ENCODE measurements at regions not wholly inside any gene's neighbourhood (a gene's known extent, or its start where the extent isn't known, plus 50 kb on each side); places are given as distances from the start of the nearest gene placed in this dataset.

GRCh38 chr13:48773531-48774275, 120.0 kb downstream of the CYSLTR2 start:
- H3K4me3 ChIP-seq (replicated peaks; ENCODE audit: insufficient read depth, low read length), result no peak overlapping the region
- TF ChIP-seq GABPA (IDR thresholded peaks at IDR 0.05; ENCODE audit: low read depth) (no peak), REST (IDR thresholded peaks at IDR 0.05; ENCODE audit: insufficient replicate concordance, low read depth) (no peak), SPI1 (IDR thresholded peaks at IDR 0.05; ENCODE audit: borderline replicate concordance, low read depth) (no peak), CTCF (IDR thresholded peaks at IDR 0.05; ENCODE audit: insufficient read depth, low read length) (no peak), POLR2AphosphoS5 (IDR thresholded peaks at IDR 0.05; ENCODE audit: low read depth) (no peak)
- H3K27me3 ChIP-seq (ENCODE audit: insufficient read depth, poor library complexity, severe bottlenecking), result no peaks in the 10 kb centered on the region
- H3K27ac ChIP-seq (replicated peaks), result no peak overlapping the region
- no peak for DNase-seq (ENCODE audit: low read depth in 1 of 2, low spot score in 1 of 2)

GRCh38 chr13:48775285-48775684, 121.6 kb downstream of the CYSLTR2 start:
- TF ChIP-seq REST (IDR thresholded peaks at IDR 0.05; ENCODE audit: insufficient replicate concordance, low read depth) (no peak), POLR2AphosphoS5 (IDR thresholded peaks at IDR 0.05; ENCODE audit: low read depth) (no peak), GABPA (IDR thresholded peaks at IDR 0.05; ENCODE audit: low read depth) (no peak), SPI1 (IDR thresholded peaks at IDR 0.05; ENCODE audit: borderline replicate concordance, low read depth) (no peak), CTCF (IDR thresholded peaks at IDR 0.05; ENCODE audit: insufficient read depth, low read length) (no peak)
- Histone ChIP-seq H3K27me3 (ENCODE audit: insufficient read depth, poor library complexity, severe bottlenecking) (no peaks in the 10 kb centered on the region), H3K4me3 (replicated peaks; ENCODE audit: insufficient read depth, low read length) (no peak overlapping the region), H3K27ac (replicated peaks) (no peak overlapping the region)
- DNase-seq (ENCODE audit: low read depth in 1 of 2, low spot score in 1 of 2), result no peak

GRCh38 chr13:48775804-48776203, 122.1 kb downstream of the CYSLTR2 start:
- H3K27ac ChIP-seq (replicated peaks), result no peak overlapping the region
- no peak for DNase-seq (ENCODE audit: low read depth in 1 of 2, low spot score in 1 of 2)
- TF ChIP-seq POLR2AphosphoS5 (IDR thresholded peaks at IDR 0.05; ENCODE audit: low read depth) (no peak), GABPA (IDR thresholded peaks at IDR 0.05; ENCODE audit: low read depth) (no peak), CTCF (IDR thresholded peaks at IDR 0.05; ENCODE audit: insufficient read depth, low read length) (no peak), SPI1 (IDR thresholded peaks at IDR 0.05; ENCODE audit: borderline replicate concordance, low read depth) (no peak), REST (IDR thresholded peaks at IDR 0.05; ENCODE audit: insufficient replicate concordance, low read depth) (no peak)

More at GRCh38 chr13:48775804-48776203, 122.1 kb downstream of the CYSLTR2 start:
- no peaks in the 10 kb centered on the region for H3K27me3 ChIP-seq (ENCODE audit: insufficient read depth, poor library complexity, severe bottlenecking)
- H3K4me3 ChIP-seq (replicated peaks; ENCODE audit: insufficient read depth, low read length), result no peak overlapping the region

Data from HL-60 (cell line).